ENCODE measurements at regions not wholly inside any gene's neighbourhood (a gene's known extent, or its start where the extent isn't known, plus 50 kb on each side); places are given as distances from the start of the nearest gene placed in this dataset.

GRCh38 chr10:65548001-65548400 lies 1377.8 kb upstream of the LRRTM3 start:
- no peak for TF ChIP-seq POLR2A (IDR thresholded peaks at IDR 0.05)
- TF ChIP-seq CTCF (IDR thresholded peaks at IDR 0.05), result no peak

Data from body of pancreas (tissue), 4 donors.